ENCODE measurements at regions not wholly inside any gene's neighbourhood (a gene's known extent, or its start where the extent isn't known, plus 50 kb on each side); places are given as distances from the start of the nearest gene placed in this dataset.

DNA sequence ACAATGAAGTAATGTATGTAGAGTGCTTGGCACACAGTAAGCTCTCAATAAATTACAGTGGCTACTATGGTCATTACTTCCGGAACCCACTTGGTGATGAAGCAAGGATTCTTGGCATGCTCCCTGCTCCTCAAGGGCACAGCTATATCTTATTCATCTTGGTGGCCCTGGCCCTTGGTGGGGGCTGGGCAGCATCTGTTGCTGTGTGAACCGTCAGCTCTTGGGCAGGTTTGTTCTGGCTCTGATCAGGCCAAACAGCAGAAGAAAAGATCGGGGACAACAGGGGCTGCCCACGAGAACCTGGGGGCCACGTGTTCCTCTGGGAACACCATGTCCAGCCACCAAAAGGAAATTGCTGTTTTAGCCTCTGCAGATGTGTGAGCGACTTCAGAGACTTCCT is 136.9 kb upstream of the SYT13 start:
- Histone ChIP-seq H3K27me3 (no peaks in the 10 kb centered on the region), H3K27ac (no peak overlapping the region), H3K4me1 (no peaks in the 10 kb centered on the region), H3K4me3 (no peak overlapping the region), H3K9me3 (no peaks in the 10 kb centered on the region), H3K36me3 (no peaks in the 10 kb centered on the region)
- in situ Hi-C loops (cut with MboI; ENCODE audit: low pct_ligation_motif_present in 1 of 4, low pct_unique_long_range_greater_than_20kb in 1 of 4, low sequenced_read_pairs in 3 of 4) = no loop called here
- WGBS, 2 donors (ENCODE audit: low coverage in 1 of 2) = 54% methylated on average over 6 of the region's 6 CpGs; no CpG with 5 or more reads in 1 of the 2 donors
- intact Hi-C loops (cut with DNase I; ENCODE audit: low total_unique reads) = no loop called here
- TF ChIP-seq POLR2AphosphoS5 (IDR thresholded peaks at IDR 0.05) = no peak
- TF ChIP-seq POLR2A (IDR thresholded peaks at IDR 0.05) = no peak
- no peak for TF ChIP-seq EP300 (IDR thresholded peaks at IDR 0.05; ENCODE audit: low read depth)
- TF ChIP-seq, protein P1, sequence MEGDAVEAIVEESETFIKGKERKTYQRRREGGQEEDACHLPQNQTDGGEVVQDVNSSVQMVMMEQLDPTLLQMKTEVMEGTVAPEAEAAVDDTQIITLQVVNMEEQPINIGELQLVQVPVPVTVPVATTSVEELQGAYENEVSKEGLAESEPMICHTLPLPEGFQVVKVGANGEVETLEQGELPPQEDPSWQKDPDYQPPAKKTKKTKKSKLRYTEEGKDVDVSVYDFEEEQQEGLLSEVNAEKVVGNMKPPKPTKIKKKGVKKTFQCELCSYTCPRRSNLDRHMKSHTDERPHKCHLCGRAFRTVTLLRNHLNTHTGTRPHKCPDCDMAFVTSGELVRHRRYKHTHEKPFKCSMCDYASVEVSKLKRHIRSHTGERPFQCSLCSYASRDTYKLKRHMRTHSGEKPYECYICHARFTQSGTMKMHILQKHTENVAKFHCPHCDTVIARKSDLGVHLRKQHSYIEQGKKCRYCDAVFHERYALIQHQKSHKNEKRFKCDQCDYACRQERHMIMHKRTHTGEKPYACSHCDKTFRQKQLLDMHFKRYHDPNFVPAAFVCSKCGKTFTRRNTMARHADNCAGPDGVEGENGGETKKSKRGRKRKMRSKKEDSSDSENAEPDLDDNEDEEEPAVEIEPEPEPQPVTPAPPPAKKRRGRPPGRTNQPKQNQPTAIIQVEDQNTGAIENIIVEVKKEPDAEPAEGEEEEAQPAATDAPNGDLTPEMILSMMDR (IDR thresholded peaks at IDR 0.05) = no peak
- DNase-seq = no peak

DNA sequence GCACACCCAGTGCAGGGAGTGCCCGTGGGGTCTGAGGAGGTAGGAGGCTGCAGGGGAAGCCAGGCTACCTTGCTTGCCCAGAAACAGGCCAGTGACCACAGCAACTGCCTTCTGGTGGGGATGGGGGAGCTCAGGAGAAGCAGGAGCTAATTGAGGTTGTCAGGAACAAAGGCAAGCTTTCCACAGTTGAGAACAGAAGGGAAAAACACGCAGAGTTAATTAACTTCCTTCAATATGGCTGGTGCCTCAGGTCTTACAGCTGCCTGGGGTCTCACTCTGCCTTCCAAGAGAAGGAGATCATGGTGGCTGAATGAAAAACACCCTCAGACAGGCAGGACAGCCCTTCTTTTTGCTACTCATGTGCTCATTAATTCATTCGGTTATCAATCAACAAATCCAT is 127.9 kb upstream of the SYT13 start:
- Histone ChIP-seq H3K36me3 (no peaks in the 10 kb centered on the region), H3K27ac (no peak overlapping the region), H3K27me3 (peaks cover 29% of the 10 kb centered on the region), H3K9me3 (no peaks in the 10 kb centered on the region), H3K4me1 (no peaks in the 10 kb centered on the region), H3K4me3 (no peak overlapping the region)
- intact Hi-C loops (cut with DNase I; ENCODE audit: low total_unique reads) (no loop called here), in situ Hi-C loops (cut with MboI; ENCODE audit: low pct_ligation_motif_present in 1 of 4, low pct_unique_long_range_greater_than_20kb in 1 of 4, low sequenced_read_pairs in 3 of 4) (no loop called here)
- DNase-seq = no peak
- WGBS, 2 donors (ENCODE audit: low coverage in 1 of 2) = 71 to 80% methylated on average over 3 of the region's 3 CpGs
- TF ChIP-seq, protein P1 (IDR thresholded peaks at IDR 0.05) = no peak
- TF ChIP-seq POLR2A (IDR thresholded peaks at IDR 0.05) (no peak), POLR2AphosphoS5 (IDR thresholded peaks at IDR 0.05) (no peak), EP300 (IDR thresholded peaks at IDR 0.05; ENCODE audit: low read depth) (no peak)

DNA sequence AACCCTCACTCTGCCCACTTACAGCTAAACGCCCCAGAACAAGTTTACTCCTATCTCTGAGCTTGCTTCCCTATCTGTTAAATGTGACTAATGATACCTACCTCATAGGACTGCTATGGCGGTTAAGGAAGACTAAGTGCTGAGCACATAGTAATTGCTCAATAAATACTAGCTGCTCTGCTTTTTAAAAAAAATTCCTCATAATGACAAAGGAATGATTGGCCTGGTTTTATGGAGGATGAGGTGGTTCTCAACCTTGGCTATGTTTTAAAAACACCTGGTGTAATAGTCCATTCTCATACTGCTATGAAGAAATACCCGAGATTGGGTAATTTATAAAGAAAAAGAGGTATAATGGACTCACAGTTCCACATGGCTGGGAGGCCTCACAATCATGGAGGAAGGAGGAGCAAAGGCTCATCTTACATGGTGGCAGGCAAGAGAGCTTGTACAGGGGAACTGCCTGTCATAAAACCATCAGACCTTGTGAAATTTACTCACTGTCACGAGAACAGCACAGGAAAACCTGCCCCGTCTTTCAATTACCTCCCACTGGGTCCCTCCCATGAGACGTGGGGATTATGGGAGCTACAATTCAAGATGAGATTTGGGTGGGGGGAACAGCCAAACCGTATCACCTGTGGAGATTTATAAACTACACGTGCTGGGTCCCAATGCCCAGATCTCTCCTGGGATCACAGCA is 127.2 kb upstream of the SYT13 start:
- DNase-seq = no peak
- TF ChIP-seq EP300 (IDR thresholded peaks at IDR 0.05; ENCODE audit: low read depth) (no peak), POLR2AphosphoS5 (IDR thresholded peaks at IDR 0.05) (no peak), POLR2A (IDR thresholded peaks at IDR 0.05) (no peak)
- TF ChIP-seq, protein P1 (IDR thresholded peaks at IDR 0.05) = no peak
- no peaks in the 10 kb centered on the region for H3K36me3 ChIP-seq
- H3K4me1 ChIP-seq = no peaks in the 10 kb centered on the region
- H3K27ac ChIP-seq = no peak overlapping the region
- peaks cover 29% of the 10 kb centered on the region for H3K27me3 ChIP-seq
- 63 to 67% methylated on average over 3 to 8 of the region's 8 CpGs for WGBS, 2 donors (ENCODE audit: low coverage in 1 of 2)
- H3K4me3 ChIP-seq = no peak overlapping the region
- in situ Hi-C loops (cut with MboI; ENCODE audit: low pct_ligation_motif_present in 1 of 4, low pct_unique_long_range_greater_than_20kb in 1 of 4, low sequenced_read_pairs in 3 of 4) (no loop called here), intact Hi-C loops (cut with DNase I; ENCODE audit: low total_unique reads) (no loop called here)
- no peaks in the 10 kb centered on the region for H3K9me3 ChIP-seq

DNA sequence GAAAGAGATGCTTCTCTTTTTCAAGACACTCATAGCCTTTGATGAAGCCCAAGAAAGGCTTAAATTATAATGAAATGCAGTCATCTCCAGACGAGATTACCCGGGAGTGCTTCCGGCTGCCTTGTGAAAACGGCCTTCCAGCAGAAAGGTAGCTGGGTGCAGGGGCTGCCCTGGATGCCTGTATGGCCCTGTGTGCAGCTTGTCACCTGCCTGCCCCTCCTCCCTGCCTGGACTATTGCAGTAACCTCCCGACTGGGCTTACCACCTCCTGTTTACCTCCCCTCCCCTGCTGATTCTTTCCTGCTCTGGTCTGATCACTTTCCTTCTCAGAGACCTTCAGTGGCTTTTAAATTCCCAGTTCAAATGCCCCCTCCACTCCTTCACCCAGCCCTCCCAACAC is 126.4 kb upstream of the SYT13 start:
- H3K27me3 ChIP-seq = peaks cover 34% of the 10 kb centered on the region
- TF ChIP-seq POLR2AphosphoS5 (IDR thresholded peaks at IDR 0.05) (no peak), POLR2A (IDR thresholded peaks at IDR 0.05) (no peak), EP300 (IDR thresholded peaks at IDR 0.05; ENCODE audit: low read depth) (no peak)
- TF ChIP-seq, protein P1 (IDR thresholded peaks at IDR 0.05) = no peak
- intact Hi-C loops (cut with DNase I; ENCODE audit: low total_unique reads) = no loop called here
- no peak overlapping the region for H3K4me3 ChIP-seq
- no peaks in the 10 kb centered on the region for H3K36me3 ChIP-seq
- in situ Hi-C loops (cut with MboI; ENCODE audit: low pct_ligation_motif_present in 1 of 4, low pct_unique_long_range_greater_than_20kb in 1 of 4, low sequenced_read_pairs in 3 of 4) = no loop called here
- H3K9me3 ChIP-seq = no peaks in the 10 kb centered on the region
- DNase-seq = no peak
- 0 to 49% methylated on average over 1 to 5 of the region's 5 CpGs for WGBS, 2 donors (ENCODE audit: low coverage in 1 of 2)
- no peaks in the 10 kb centered on the region for H3K4me1 ChIP-seq
- H3K27ac ChIP-seq = no peak overlapping the region
